GM12891 (cell line): ENCODE measurements at regions not wholly inside any gene's neighbourhood (a gene's known extent, or its start where the extent isn't known, plus 50 kb on each side); places are given as distances from the start of the nearest gene placed in this dataset.

Experiments
- POLR2A ChIP-seq: IDR thresholded peaks from 2 replicates; pipeline ENCODE4 v1.6.1; 2011; ENCODE audit warnings: low read depth, low read length, control low read depth
- POLR2AphosphoS5 ChIP-seq: IDR thresholded peaks from 2 replicates; pipeline ENCODE4 v1.6.1; 2011; ENCODE audit warnings: low read depth, low read length, control low read depth
- POU2F2 ChIP-seq: IDR thresholded peaks from 2 replicates; pipeline ENCODE4 v1.6.1; 2011; ENCODE audit warnings: low read depth, mild to moderate bottlenecking, control low read depth, low read length, moderate library complexity
- SPI1 ChIP-seq: IDR thresholded peaks from 2 replicates; pipeline ENCODE4 v1.6.1; 2011; ENCODE audit warnings: low read depth, low read length, control low read depth
- TAF1 ChIP-seq: IDR thresholded peaks from 2 replicates; pipeline ENCODE4 v1.6.1; 2011; ENCODE audit warnings: low read depth, low read length, control low read depth

- no peak for TF ChIP-seq POLR2A
- TF ChIP-seq POLR2AphosphoS5, result no peak
- TF ChIP-seq TAF1, result no peak
- TF ChIP-seq SPI1, result no peak
- no peak for TF ChIP-seq POU2F2
Measured at GRCh38 chr3:95815828-95816227, 998.6 kb upstream of the EPHA6 start.
